D721Med (cell line): ENCODE measurements at regions not wholly inside any gene's neighbourhood (a gene's known extent, or its start where the extent isn't known, plus 50 kb on each side); places are given as distances from the start of the nearest gene placed in this dataset.
"Not testable (repeated sequence)": the region's sequence is repeated elsewhere in the genome, so short reads cannot be mapped to it uniquely, and the experiment has no call there.

Experiments
- DNase-seq: peaks from one replicate; pipeline ENCODE4 v3.0.0; 2011; ENCODE audit warnings: low spot score; ENCODE audit not compliant: insufficient read length
- FAIRE-seq: peaks from 2 replicates; lab custom pipeline; 2011; peaks lifted over from hg19 to GRCh38; lab: Jason Lieb, UNC
- TF ChIP-seq, protein P1 (sequence below): IDR thresholded peaks from 2 replicates; pipeline ENCODE4 v1.5.1; 2012; ENCODE audit warnings: mild to moderate bottlenecking, control low read depth; ENCODE audit not compliant: insufficient read depth; ENCODE audit errors: missing control alignments

DNA sequence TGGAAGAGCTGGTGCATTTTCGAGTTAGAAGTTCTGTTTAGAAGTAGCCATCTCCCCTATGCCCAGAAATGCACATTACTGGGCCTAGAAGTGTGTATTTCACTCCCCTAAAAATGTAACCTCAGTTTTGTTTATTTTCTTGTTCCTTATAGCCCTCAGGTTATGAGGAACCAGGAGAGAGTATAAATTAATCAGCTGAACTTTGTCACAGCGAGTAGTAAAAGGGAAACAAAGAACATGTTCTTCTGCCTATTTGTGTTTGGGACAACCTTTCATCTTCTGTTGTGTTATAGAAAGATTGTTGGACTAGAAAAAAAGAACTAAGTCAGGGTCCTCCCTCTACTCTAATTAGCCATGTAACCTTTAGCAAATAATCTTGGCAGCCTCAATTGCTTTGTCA is 160.5 kb upstream of the PDE4B start:
- no peak for DNase-seq
- FAIRE-seq: no peak
- TF ChIP-seq, protein P1, sequence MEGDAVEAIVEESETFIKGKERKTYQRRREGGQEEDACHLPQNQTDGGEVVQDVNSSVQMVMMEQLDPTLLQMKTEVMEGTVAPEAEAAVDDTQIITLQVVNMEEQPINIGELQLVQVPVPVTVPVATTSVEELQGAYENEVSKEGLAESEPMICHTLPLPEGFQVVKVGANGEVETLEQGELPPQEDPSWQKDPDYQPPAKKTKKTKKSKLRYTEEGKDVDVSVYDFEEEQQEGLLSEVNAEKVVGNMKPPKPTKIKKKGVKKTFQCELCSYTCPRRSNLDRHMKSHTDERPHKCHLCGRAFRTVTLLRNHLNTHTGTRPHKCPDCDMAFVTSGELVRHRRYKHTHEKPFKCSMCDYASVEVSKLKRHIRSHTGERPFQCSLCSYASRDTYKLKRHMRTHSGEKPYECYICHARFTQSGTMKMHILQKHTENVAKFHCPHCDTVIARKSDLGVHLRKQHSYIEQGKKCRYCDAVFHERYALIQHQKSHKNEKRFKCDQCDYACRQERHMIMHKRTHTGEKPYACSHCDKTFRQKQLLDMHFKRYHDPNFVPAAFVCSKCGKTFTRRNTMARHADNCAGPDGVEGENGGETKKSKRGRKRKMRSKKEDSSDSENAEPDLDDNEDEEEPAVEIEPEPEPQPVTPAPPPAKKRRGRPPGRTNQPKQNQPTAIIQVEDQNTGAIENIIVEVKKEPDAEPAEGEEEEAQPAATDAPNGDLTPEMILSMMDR: no peak

DNA sequence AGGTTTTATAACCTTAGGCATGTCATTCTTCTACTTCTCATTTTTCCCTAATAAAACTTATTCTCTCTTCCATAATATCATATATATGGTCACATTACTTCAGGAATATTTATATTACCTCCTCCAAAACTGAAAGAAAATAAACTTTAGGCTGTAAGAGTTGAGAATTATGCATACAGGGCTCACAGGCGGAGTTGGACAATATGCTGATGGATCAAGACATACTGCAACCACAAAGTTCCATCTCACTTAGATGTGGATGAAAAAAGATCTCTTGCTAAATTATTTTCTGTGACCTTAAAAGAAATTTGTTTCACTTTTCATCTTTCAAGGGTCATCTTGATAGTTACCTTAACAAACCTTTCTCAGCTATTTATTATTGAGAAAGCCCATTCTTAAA is 152.6 kb upstream of the PDE4B start:
- no peak for DNase-seq
- TF ChIP-seq, protein P1: no peak
- FAIRE-seq: no peak

GRCh38 chr1:65649185-65649584 is 143.5 kb upstream of the PDE4B start:
- DNase-seq, FAIRE-seq: not testable (repeated sequence)

GRCh38 chr1:65650682-65651081 is 142.0 kb upstream of the PDE4B start:
- no peak for FAIRE-seq
- DNase-seq: no peak
- TF ChIP-seq, protein P1: no peak

DNA sequence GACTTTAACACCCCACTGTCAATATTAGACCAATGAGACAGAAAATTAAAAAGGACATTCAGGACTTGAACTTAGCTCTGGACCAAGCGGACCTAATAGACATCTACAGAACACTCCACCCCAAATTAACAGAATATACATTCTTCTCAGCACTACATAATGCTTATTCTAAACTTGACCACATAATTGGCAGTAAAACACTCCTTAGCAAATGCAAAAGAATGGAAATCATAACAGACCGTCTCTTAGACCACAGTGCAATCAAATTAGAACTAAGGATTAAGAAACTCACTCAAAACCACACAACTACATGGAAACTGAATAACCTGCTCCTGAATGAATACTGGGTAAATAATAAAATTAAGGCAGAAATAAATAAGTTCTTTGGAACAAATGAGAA is 138.2 kb upstream of the PDE4B start:
- not testable (repeated sequence) for FAIRE-seq, DNase-seq

DNA sequence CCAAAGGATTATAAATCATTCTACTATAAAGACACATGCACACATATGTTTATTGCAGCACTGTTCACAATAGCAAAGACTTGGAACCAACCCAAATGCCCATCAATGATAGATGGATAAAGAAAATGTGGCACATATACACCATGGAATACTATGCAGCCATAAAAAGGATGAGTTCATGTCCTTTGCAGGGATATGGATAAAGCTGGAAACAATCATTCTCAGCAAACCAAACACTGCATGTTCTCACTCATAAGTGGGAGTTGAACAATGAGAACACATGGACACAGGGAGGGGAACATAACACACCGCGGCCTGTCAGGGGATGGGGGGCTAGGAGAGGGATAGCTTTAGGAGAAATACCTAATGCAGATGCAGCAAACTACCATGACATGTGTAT is 135.1 kb upstream of the PDE4B start:
- FAIRE-seq, DNase-seq: not testable (repeated sequence)

DNA sequence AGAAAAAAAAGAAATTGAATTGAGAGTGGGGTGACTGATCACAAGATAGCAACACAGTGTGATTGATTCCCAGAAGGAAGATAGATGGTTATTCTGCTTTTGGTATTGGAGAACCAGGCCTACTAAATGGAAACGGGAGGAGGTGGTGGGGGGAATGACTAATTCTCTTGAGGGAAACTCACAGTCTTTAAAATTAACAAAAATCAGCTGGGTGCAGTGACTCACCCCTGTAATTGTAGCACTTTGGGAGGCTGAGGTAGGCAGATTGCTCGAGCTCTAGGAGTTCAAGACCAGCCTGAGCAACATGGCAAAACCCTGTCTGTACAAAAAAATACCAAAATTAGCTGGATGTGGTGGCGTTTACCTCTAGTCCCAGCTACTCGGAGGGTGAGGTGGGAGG is 134.6 kb upstream of the PDE4B start:
- TF ChIP-seq, protein P1: no peak
- FAIRE-seq (no peak), DNase-seq (no peak)

GRCh38 chr1:65668368-65668767 is 124.3 kb upstream of the PDE4B start:
- TF ChIP-seq, protein P1: no peak
- no peak for DNase-seq
- no peak for FAIRE-seq

DNA sequence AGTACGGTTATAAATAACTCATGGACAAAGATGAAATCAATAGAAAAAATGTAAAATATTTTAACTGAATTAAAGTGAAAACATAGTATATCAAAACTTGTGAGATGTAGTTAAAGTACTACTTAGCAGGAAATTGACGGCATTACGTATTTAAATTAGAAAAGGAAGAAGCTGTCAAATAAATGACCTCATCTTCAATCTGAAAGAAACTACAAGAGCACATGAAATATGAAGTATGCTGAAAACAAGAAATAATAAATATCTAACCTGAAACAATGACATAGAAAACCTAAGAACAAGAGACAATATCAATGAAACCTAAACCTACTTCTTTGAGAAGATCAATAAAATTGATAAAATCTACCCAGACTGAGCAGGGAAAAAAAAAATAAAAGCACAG is 122.2 kb upstream of the PDE4B start:
- FAIRE-seq (no peak), DNase-seq (no peak)
- TF ChIP-seq, protein P1: no peak
